Stimulated activated CD4-positive, alpha-beta T cell treated with anti-CD3 and anti-CD28 coated beads, Interleukin-2, amount 100 ng/mL, for 4 hours (primary cell): ENCODE measurements at regions not wholly inside any gene's neighbourhood (a gene's known extent, or its start where the extent isn't known, plus 50 kb on each side); places are given as distances from the start of the nearest gene placed in this dataset.

Source experiments
- DNase-seq: peaks from one replicate; pipeline ENCODE4 v3.0.0-alpha.2; 2020; ENCODE audit warnings: low read depth

DNA sequence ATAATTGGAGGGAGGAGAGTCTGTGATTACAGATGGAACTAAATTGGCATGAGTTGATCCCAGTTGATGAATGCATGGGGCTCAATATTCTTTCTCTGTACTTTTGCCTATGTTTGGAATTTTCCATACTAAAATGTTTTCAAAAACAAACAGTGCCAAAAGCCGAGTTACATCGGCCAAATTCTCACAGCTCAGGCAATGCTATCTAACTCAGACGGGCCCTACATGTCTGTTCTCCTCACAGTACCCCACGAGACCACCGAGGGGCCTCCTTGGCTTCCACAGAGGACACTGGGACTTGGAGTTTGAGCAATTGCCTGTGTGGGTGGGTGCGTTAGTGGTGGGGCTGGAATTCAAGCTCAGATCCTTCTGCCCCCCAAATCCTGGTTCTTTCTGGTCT, 413.2 kb downstream of the CDH26 start:
- DNase-seq, result no peak

DNA sequence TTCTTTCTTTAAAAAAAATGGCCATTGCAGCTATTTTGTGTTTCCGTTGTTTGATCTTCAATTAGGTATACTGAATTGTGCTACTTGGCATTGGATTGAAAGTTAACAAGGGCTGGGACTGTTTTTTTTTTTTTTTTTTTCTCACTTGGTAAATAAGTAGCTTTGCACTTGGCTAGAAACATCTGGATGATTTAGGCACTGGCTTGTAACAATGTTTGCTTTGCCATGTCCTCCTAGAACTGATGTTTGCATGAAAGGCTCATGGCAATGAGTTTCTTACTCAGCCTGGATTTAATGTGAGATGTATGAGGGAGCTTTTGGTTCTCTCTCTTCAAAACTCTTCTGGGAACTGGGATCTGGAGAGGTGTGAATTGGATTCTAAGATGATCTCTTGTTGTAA, 414.1 kb downstream of the CDH26 start:
- DNase-seq, result no peak

DNA sequence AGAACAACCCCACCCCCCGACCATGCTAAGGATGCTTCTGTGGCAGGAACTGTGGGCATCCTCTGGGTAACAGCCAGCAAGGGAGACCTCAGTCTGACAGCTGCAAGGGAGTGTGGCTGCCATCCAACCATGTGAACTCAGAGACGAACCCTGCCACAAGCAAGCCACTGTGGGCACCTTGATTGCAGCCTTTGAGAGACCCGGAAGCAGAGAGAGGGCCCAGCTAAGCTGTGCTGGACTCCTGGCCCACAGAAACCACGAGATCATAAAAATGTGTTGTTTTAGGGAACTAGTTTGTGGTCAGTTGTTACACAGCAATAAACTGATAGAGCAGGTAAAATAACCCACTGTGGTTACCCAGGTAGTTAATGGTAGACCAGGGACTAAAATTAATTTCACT, 414.6 kb downstream of the CDH26 start:
- DNase-seq, result no peak

DNA sequence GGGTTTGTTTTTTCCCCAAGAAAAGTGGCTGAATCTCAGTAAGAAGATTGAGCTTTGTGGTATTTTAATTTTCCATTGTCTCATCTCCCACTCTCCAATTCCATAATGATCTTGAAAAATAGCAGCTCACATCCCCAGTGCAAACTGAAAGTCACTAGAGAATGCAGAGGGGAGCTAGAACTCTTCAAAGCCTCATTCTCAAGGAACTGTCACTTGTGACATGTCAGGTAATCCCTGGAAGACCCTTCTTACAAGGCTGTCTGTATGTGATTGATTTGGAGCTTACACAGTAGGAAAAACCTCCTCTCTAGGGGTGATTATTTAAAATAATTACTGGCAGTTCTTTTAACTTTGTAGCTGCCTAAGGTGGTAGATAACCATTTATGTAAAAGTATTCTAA, 420.4 kb downstream of the CDH26 start:
- no peak for DNase-seq

DNA sequence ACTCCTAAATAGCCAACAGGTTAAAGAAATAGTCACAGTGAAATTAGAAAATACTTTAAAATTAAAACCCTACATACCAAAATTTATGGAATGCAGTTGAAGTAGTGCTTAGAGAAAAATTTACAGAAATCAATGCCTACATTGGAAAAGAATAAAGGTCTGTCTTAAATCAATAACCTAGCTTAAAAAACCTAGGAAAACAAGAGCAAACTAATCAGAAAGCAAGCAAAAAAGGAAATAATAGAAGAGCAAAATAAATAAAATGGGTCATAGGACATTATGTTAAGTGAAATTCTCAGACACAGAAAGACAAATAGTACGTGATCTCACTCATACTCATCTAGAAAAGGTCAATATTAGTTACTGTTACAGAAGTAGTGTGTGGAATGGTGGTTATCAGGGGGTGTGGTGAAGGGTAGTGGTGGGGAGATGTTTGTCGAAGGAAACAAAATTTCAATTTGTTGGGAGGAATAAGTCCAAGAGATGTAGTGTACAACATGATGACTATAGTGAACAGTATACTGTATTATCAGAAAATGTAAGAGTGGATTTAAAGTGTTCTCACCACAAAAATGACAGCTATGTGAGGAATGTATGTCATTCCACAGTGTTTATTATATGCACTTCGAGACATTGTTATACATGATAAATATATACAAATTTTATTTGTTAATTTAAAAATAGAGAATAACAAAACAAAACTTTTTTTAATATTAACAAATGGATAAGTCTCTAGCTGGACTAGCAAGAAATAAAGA, 423.6 kb downstream of the CDH26 start:
- no peak for DNase-seq

DNA sequence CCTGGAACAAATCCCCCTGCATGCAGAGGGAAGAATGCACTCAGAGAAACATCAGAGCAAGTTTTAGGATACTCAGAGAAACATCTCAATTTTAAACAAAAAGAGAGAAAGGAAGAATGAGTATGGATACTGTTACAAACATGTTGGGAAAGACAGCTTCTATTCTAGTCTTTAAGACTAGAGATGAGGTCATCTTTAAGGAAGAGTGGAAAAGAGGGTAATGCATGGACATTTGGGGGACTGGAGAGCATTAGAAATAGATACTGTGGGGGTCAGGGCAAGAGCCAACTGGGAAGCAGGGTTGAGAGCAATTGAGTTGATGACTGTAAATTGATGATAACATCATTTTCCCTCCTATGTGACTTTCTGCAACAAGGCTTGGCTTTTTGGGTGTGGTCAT, 431.2 kb downstream of the CDH26 start:
- DNase-seq, result no peak

DNA sequence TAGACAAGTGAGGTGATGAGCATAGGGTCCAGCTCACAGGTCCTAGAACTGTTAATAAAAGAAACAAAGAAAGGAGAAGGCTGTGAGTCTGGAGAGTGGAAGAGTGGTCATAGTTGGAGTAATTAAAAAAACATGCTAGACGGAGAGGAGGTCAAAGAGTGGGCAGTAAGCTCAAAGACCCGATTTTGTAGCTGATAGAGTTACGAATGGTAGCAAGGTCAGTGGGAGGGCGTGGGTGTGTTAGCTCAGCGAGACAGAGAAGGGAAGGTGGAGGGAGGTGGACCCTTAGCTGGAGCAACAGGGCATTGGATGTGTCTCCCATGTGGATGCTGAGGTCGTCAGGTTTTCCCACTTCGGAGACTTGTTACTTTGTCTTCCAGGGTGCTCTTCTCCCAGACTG, 431.7 kb downstream of the CDH26 start:
- no peak for DNase-seq

DNA sequence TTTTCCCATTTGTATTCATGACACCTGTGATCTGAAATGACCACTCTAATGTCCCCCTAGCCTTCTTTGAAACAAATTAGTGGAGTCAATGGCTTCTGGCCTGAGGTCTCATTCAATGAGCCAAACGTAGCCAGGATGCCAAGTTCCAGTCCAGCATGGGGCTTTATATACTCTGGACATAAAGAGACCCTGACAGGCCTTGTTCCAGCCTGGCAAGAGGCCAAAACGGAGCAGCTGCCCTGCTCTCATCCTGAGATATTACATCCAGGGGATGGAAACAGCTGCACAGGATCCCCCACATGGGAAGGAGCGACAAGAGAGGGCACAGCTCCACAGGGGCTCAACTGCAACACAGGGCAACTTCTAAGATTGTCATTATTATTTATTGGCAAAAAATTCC, 437.8 kb downstream of the CDH26 start:
- DNase-seq, result no peak

DNA sequence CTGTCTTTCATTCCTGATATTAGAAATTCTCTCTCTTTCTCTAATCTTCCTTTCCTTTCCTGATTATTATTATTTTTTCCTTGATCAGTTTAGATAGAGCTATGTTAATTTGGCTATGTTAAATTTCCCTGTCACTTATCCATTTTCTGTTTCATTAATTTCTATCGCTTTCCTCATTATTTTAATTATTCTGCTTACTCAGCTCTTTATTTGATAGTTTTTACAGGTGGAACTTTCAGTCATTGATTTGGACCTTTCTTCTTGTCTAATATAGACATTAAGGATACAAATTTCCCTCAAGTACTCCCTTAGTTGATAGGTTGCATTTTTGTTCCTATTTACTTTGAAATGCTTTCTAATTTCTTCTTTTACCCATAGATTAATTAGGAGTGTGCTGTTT, 442.3 kb downstream of the CDH26 start:
- DNase-seq, result no peak

DNA sequence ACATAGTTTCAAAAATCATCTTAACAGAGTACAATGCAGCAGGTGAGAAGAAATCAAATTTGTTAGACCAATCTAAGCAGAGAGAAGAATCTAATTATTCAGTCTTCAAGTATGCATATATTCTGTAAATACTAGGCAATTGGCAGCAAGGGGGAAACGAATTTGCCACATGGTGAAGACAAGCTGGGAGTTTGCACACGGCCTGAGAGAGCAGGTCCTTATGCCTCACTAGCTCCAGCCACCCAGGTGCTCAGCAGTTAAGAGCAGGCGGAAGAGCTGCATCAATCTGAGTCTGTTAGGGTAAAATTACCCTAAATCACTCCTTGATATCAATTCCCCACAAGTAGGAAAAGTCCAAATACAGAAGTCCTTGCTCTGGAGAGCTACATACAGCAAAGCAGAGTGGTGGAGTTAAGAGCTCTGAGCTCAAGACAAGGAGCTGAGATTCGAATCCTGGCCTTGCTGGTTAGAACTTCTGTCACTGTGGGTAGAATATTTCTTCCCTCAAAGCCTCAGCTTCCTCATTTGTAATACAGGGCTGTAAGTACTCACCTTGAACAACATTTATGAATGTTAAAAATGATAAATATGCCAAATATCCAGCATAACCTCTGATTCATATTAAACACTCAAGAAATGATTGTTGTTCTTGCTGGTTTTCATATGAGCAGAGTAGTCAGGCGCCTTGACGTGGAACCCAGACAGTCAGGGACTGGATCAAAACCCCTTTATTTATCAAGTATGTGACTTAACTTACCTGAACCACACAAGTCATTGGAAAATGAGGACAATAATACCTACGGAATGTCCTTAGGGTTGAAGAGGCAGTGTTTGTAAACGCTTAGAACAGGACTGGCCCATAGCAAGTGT, 444.2 kb downstream of the CDH26 start:
- no peak for DNase-seq

DNA sequence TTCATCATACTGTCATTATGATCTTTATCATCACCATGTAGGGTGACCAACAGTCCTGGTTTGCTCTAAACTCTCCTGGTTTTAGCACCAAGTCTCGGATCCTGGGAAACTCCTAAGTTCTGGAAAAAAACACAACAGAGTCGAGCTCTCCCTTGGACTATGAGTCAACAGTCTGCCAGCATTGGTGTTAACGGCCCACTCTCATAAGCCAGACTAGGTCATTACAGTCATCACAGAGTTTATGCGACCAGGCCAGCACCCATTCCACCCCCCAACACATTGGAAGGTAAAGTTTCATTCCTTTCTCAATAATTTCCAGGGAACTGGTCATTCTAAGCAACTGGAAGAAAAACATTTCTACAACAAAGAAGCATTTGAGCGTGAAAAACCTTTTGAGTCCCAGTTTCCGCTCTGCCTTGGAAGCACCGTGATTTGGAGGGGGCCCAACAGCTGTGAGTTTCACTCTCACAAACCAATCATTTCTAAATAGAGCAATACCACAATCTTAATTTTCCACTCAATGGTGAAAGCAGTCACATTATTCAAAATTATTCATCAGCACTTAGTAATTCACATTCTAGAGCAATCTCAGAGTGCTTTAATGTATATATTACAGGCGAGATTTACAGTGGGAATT, 445.0 kb downstream of the CDH26 start:
- no peak for DNase-seq

DNA sequence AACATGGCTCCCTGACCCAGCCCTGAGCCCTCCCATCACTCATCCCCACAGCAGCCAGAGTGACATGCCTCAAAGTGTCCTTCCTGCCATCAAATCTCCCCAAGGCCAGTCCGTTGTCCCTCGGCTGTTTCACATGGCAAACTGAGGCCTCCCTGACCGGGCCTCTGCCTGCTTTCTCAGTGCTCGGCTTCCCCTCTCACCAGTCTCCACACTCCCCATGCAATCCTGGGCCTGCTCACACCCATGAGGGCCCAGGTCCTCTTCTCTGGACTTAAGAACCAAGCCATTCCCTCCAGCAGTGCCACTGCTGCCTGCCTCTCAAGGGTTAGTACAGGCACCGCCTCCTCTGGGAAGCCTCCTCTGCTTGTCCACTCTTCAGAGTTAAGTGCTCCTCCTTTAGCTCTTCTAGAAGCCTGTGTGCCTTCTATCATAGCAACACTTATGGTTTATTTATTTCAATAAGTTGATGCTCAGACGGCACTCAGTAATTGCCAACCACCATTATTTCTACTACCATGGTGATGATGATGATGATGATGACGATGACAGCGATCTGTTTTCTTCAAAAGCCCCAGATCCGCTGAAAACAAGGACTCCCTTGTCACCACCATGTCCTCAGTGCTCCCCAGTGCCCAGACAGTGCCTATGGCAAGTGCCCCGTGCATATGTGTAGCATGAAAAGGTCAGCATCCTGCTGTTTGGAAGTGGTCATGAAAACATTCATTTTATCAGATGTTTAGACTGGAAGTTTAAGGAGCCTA, 449.0 kb downstream of the CDH26 start:
- DNase-seq, result no peak

DNA sequence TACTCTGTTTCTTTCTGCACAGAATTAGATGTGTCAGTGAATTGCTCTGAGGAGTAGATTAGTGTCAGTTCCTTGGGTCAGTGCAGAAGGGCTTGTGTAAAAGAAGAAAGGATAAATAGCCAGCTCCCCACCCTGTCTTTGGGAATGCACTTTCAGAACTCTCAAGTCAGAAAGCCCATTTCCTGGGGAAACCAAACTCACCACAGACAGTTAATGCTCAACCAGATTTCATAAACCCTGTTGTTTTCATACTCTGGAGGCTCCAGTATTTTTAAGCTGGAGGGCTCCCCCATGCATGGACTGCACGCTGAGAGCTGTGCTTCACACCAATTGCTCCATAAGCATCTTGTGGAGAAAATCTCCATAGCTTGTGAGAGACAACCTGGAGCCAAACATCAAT, 449.7 kb downstream of the CDH26 start:
- no peak for DNase-seq

DNA sequence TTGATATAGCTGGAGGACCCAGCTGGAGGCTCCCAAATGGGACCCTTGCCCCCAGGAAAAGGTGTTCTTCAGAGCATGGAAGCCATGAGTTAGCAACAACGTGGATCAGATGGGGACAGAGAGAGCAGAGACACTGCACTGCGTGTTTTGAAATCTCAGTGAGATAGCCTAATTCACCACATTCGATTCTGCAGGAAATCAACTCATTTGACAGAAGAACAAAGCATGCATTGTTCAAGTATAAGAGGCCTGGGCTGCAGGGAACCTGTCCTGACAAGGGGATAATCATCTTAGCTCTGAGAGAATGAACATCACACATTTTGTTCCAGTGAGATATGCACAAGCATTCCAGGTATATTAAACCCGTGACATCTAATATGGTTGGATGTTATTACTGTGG, 450.2 kb downstream of the CDH26 start:
- DNase-seq, result no peak

DNA sequence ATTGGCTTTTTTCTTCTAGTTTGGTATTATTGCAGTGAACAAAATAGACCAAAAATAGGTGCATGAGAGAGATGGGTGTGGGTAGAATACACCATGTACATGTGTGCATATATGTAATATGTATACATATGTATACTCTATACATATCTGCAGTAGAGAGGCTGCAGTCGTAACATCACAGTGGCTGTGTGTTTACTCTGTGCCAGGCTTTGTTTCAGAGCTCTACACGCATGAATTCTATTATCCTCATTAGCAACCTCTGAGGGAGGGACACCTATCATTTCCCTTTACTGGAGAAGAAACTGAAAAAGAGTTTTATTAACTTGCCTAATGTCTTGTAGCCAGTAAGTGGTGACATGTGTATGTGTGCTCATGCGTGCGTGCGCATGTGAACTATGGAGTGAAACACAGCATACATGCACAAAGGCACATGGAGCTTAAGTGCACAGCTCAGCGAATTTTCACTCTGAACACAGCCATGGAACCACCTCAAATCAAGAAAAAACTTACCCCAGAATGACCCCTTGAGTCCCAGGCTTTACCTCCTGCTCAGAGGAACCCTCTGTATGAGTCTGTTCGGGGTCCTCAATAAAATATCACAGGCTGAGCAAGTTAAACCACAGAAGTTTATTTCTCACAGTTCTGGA, 452.5 kb downstream of the CDH26 start:
- no peak for DNase-seq

DNA sequence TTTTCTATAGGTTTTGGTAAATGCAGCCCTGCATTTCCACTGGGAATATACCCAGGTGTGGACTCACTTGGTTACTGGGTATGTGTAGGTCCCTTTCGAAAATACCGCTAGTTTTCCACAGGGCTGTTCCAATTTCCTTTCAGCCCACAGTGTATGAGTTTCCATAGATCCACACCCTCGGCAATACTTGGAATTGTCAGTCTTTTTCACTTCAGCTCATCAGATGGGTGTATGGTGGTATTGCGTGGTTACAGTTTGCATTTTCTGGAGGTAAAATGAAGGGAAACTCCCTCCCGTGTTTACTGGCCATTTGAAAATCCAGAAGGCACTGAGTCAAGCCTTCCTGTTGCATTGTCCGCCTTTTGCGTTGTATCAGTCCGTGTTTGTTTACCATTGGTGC, 453.6 kb downstream of the CDH26 start:
- no peak for DNase-seq

DNA sequence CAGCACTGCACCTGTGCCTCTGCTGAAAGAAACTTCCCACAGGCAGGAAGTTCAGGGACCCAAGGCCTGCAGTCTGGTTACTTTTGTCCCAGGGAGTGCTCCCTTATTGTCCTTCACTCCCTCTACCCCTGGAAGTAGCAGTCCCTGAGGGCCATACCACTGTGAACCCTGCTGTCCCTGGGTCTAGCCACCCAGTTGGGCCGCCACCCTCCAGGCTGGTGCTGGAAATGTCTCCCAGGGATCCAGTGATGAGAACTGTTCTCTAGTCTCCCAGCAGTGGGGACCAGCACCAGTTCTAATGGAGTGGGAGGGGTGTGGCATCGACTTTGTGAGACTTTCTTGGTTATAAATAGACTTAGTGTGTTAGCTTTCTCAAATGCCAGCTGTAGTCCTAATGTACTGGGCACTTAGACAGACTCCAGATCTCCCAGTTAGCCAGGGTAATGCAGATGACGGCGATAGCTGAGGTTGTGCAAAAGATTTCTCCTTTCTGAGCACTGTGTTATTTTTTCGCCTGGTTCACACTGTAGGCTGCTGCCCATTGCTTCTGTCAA, 462.5 kb downstream of the CDH26 start:
- DNase-seq, result no peak

DNA sequence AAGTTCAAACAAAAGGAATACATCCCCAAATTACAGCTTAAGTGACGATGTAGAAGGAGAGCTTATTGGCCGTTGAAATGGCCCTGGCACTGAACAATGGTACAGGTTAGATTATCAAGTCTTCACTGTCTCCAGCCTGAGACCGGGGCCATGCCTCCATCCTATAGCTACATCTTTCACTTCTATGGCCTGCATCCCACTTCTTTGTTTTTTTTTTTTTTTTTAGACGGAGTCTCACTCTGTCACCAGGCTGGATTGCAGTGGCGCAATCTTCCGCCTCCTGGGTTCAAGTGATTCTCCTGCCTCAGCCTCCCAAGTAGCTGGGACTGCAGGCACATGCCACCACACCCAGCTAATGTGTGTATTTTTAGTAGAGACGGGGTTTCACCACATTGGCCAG, 464.6 kb downstream of the CDH26 start:
- no peak for DNase-seq

DNA sequence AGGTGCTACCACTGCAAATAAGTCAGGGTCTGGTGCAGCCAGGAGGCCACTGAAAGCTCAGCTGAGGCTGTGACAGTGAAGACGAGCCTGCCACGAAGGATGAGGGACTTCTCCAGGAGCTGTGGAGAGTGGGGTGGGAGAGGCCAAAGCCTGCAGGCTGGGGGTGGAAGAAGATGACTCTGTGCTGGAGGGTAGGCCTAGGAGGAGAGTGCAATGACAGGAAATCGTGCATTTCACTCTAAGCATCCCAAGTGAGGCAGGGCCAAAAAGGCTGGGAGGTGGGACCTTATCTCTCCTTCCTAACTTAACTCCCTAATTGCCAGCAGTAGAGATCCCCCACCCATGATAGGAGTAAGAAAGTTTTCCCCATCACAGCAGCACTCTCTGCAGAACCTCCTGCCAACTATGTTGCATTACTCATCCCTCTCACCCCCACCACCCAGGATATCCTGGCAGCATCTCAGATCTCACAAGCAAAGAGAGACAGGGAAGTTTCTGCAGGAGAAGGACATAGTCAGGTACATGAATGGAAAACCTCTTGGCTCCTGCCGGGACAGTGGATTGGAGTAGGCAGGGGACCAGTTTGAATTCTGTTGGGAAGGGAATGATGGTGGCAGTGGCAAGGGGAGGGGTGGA, 466.2 kb downstream of the CDH26 start:
- DNase-seq, result no peak

DNA sequence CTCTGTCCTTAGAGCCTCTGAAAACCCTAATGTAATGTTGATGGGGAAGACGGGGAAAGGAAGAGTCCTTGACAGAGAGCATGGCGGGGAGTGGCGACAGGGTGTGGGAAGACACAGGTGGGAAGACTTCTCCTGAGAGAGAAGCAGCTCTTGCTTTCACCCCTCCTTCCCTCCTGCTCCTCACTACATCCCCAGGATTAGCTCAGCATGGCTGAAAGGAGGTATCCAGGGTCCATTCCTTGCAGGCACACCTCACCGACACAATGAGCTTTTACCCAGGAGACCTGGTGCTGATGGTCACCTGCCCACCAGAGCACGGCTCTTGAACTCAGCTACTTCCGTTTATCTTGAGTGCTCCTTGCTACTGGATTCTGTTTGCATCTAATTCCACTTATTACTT, 469.3 kb downstream of the CDH26 start:
- DNase-seq, result no peak

DNA sequence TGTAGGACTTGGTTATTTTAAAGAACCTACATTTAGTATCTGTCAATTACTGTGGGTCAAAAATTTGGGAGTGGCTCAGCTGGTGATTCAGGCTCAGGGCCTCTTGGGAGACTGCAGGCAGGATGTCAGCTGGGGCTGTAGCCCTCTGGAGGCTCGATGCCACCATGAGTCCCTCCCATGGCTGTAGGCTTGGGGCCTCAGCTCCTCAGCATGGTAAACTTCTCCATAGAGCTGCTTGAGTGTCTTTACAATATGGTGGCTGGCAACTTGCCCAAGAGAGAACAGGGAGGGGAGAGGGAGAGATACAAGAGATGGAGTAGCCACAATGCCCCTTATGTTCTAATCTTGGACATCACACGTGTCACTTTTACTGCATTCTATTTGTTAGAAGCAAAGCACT, 470.4 kb downstream of the CDH26 start:
- no peak for DNase-seq
